Mesenchymal stem cell (in vitro differentiated cells and primary cell): ENCODE measurements at regions not wholly inside any gene's neighbourhood (a gene's known extent, or its start where the extent isn't known, plus 50 kb on each side); places are given as distances from the start of the nearest gene placed in this dataset. TPM values are rescaled to one million over a fixed set of nuclear protein-coding genes. Genes with fewer than 3 reads are reported as not detected.
"Not testable (repeated sequence)": the region's sequence is repeated elsewhere in the genome, so short reads cannot be mapped to it uniquely, and the experiment has no call there.

ENCODE experiments used
- DNase-seq: peaks from one replicate; pipeline ENCODE4 v3.0.0-alpha.2; 2013
- H2AFZ ChIP-seq: one replicate; pipeline ENCODE4 v1.6.1; 2013; ENCODE audit warnings: low read depth, mild to moderate bottlenecking, control low read depth, inconsistent platforms, low read length, moderate library complexity
- H2AK5ac ChIP-seq: 2 replicates; pipeline ENCODE4 v1.6.1; 2013; ENCODE audit warnings: low read length, moderate library complexity, mild to moderate bottlenecking, inconsistent platforms; ENCODE audit not compliant: severe bottlenecking
- H2BK120ac ChIP-seq: one replicate; pipeline ENCODE4 v1.6.1; 2013; ENCODE audit warnings: low read depth, mild to moderate bottlenecking, inconsistent platforms, low read length, moderate library complexity
- H2BK12ac ChIP-seq, 2 experiments: one replicate each; pipeline ENCODE4 v1.6.1; 2013; ENCODE audit warnings: inconsistent platforms in 2 of 2, low read length in 2 of 2, mild to moderate bottlenecking in 2 of 2, moderate library complexity in 2 of 2, control low read depth in 1 of 2
- H2BK15ac ChIP-seq: one replicate; pipeline ENCODE4 v1.6.1; 2013; ENCODE audit warnings: mild to moderate bottlenecking, low read depth, inconsistent platforms; ENCODE audit not compliant: poor library complexity, severe bottlenecking
- H2BK5ac ChIP-seq: 2 replicates; pipeline ENCODE4 v1.6.1; 2013; ENCODE audit warnings: low read depth, mild to moderate bottlenecking, low read length, control low read depth, inconsistent platforms; ENCODE audit not compliant: poor library complexity, severe bottlenecking
- H3K14ac ChIP-seq, 2 experiments: one replicate each; pipeline ENCODE4 v1.6.1; 2013; ENCODE audit warnings: inconsistent platforms in 2 of 2, low read length in 2 of 2, control low read depth in 1 of 2, mild to moderate bottlenecking in 1 of 2, moderate library complexity in 1 of 2
- H3K18ac ChIP-seq, 2 experiments: one replicate each; pipeline ENCODE4 v1.6.1; 2013; ENCODE audit warnings: inconsistent platforms in 2 of 2, low read length in 2 of 2, control low read depth in 1 of 2, low read depth in 1 of 2, mild to moderate bottlenecking in 1 of 2
- H3K23ac ChIP-seq, 2 experiments: one replicate each; pipeline ENCODE4 v1.6.1; 2013; ENCODE audit warnings: inconsistent platforms in 2 of 2, low read length in 2 of 2, mild to moderate bottlenecking in 2 of 2, moderate library complexity in 2 of 2, control low read depth in 1 of 2
- H3K27ac ChIP-seq: 2 replicates; pipeline ENCODE4 v1.5.1; 2013; ENCODE audit warnings: mild to moderate bottlenecking, moderate library complexity, low read length, control low read depth, inconsistent platforms; ENCODE audit not compliant: poor library complexity, severe bottlenecking
- H3K27me3 ChIP-seq, 2 experiments: 2 replicates each; pipeline versions ENCODE4 v1.6.1 to v1.7.0; 2013; ENCODE audit warnings: low read length in 2 of 2, mild to moderate bottlenecking in 2 of 2, moderate library complexity in 2 of 2, control low read depth in 1 of 2, inconsistent platforms in 1 of 2; ENCODE audit not compliant: control insufficient read depth in 1 of 2, insufficient read depth in 1 of 2
- H3K36me3 ChIP-seq, 2 experiments: 2 replicates each; pipeline versions ENCODE4 v1.6.1 to v1.7.0; 2013; ENCODE audit warnings: low read length in 2 of 2, control low read depth in 1 of 2, inconsistent platforms in 1 of 2, low read depth in 1 of 2, mild to moderate bottlenecking in 1 of 2; ENCODE audit not compliant: insufficient read depth in 2 of 2, control insufficient read depth in 1 of 2
- H3K4ac ChIP-seq, 2 experiments: one replicate each; pipeline ENCODE4 v1.6.1; 2013; ENCODE audit warnings: inconsistent platforms in 2 of 2, low read length in 2 of 2, mild to moderate bottlenecking in 2 of 2, moderate library complexity in 2 of 2, control low read depth in 1 of 2, low read depth in 1 of 2
- H3K4me1 ChIP-seq: 2 replicates; pipeline ENCODE4 v1.6.1; 2013; ENCODE audit warnings: low read depth, low read length, control low read depth; ENCODE audit not compliant: control insufficient read depth, insufficient read depth
- H3K4me2 ChIP-seq: 2 replicates; pipeline ENCODE4 v1.6.1; 2013; ENCODE audit warnings: low read length, mild to moderate bottlenecking, inconsistent platforms; ENCODE audit not compliant: poor library complexity, severe bottlenecking
- H3K4me3 ChIP-seq, 2 experiments: 2 replicates each; pipeline versions ENCODE4 v1.5.1 to v1.7.0; 2013; ENCODE audit warnings: low read length in 2 of 2, mild to moderate bottlenecking in 2 of 2, control low read depth in 1 of 2, low read depth in 1 of 2; ENCODE audit not compliant: insufficient read depth in 1 of 2
- H3K79me1 ChIP-seq: replicated peaks from 2 replicates; pipeline ENCODE4 v1.6.1; 2013; ENCODE audit warnings: mild to moderate bottlenecking, control low read depth, low read length, inconsistent platforms; ENCODE audit not compliant: poor library complexity, severe bottlenecking
- H3K9ac ChIP-seq: 2 replicates; pipeline ENCODE4 v1.7.0; 2013; ENCODE audit warnings: mild to moderate bottlenecking, low read length, moderate library complexity
- H3K9me3 ChIP-seq: 2 replicates; pipeline ENCODE4 v1.7.0; 2013; ENCODE audit warnings: mild to moderate bottlenecking, low read length; ENCODE audit not compliant: control insufficient read depth
- H4K8ac ChIP-seq: one replicate; pipeline ENCODE4 v1.6.1; 2013; ENCODE audit warnings: inconsistent platforms, mild to moderate bottlenecking, low read length, moderate library complexity
- H4K91ac ChIP-seq: one replicate; pipeline ENCODE4 v1.6.1; 2013; ENCODE audit warnings: mild to moderate bottlenecking, low read length, inconsistent platforms
- WGBS: methylation state at CpG from one replicate; pipeline ENCODE4 v1.1.7; 2013; ENCODE audit warnings: mixed read lengths; 5-methylcytosine and 5-hydroxymethylcytosine counted together
- small RNA-seq: library from polyadenylated mRNA; stranded (forward); fragments of <200 nt; extraction: miRNeasy Mini kit (QIAGEN cat#:217004); gene quantifications from one replicate; pipeline ENCODE3, GENCODE V24; 2013; ENCODE audit warnings: low read depth

GRCh38 chr6:167238694-167239467, 52.2 kb upstream of the UNC93A start:
- Histone ChIP-seq H3K4ac (no peak overlapping the region), H3K36me3 (no peaks in the 10 kb centered on the region), H3K4me3 (no peak overlapping the region), H2BK12ac (no peak overlapping the region), H3K4me1 (peaks cover 1% of the 10 kb centered on the region), H3K27me3 (peaks cover 3 to 4% of the 10 kb centered on the region in 2 experiments), H2BK5ac (no peak overlapping the region), H3K79me1 (no peaks in the 10 kb centered on the region), H3K4me2 (no peak overlapping the region), H3K9ac (no peak overlapping the region), H3K27ac (no peak overlapping the region), H3K14ac (peak overlapping the region in 1 of 2 experiments; percentile 45), H4K91ac (no peak overlapping the region), H4K8ac (no peak overlapping the region), H3K23ac (no peak overlapping the region), H2BK120ac (no peak overlapping the region), H2AK5ac (no peak overlapping the region), H2BK15ac (no peak overlapping the region), H3K9me3 (no peaks in the 10 kb centered on the region), H3K18ac (no peak overlapping the region), H2AFZ (no peak overlapping the region)
- WGBS = 91% methylated on average over 11 of the region's 12 CpGs
- no peak for DNase-seq

- not testable (repeated sequence) for DNase-seq, H3K27me3 ChIP-seq, H3K18ac ChIP-seq, H2AK5ac ChIP-seq, H3K23ac ChIP-seq, H3K27ac ChIP-seq, H3K9me3 ChIP-seq, H2AFZ ChIP-seq, H3K79me1 ChIP-seq, H3K36me3 ChIP-seq, H3K9ac ChIP-seq, H3K4ac ChIP-seq, H2BK12ac ChIP-seq, H3K4me1 ChIP-seq, H3K14ac ChIP-seq, H2BK5ac ChIP-seq, H4K8ac ChIP-seq, H4K91ac ChIP-seq, H2BK120ac ChIP-seq, H2BK15ac ChIP-seq, H3K4me2 ChIP-seq, H3K4me3 ChIP-seq
- 54% methylated on average over 1 of the region's 2 CpGs for WGBS
Measured at GRCh38 chr6:167239470-167239869, 51.6 kb upstream of the UNC93A start.

GRCh38 chr6:167240034-167240541, 51.0 kb upstream of the UNC93A start:
- no peak for DNase-seq
- Histone ChIP-seq H2BK15ac (no peak overlapping the region), H3K4me3 (no peak overlapping the region), H3K27me3 (peaks cover 3 to 4% of the 10 kb centered on the region in 2 experiments), H3K79me1 (no peaks in the 10 kb centered on the region), H2AFZ (no peak overlapping the region), H2AK5ac (no peak overlapping the region), H3K27ac (no peak overlapping the region), H3K4me2 (no peak overlapping the region), H3K18ac (no peak overlapping the region), H3K36me3 (no peaks in the 10 kb centered on the region), H3K14ac (no peak overlapping the region), H3K9me3 (no peaks in the 10 kb centered on the region), H4K91ac (no peak overlapping the region), H2BK12ac (no peak overlapping the region), H2BK5ac (no peak overlapping the region), H2BK120ac (no peak overlapping the region), H4K8ac (no peak overlapping the region), H3K4me1 (peaks cover 1% of the 10 kb centered on the region), H3K23ac (no peak overlapping the region), H3K4ac (no peak overlapping the region), H3K9ac (no peak overlapping the region)
- 92% methylated on average over 14 of the region's 18 CpGs for WGBS

Small RNA genes lying in the stretch of these regions (small RNA-seq; reads per million reads assigned to genes)
- not detected for gene AL353747.1
